GM10266 (cell line): ENCODE measurements at regions not wholly inside any gene's neighbourhood (a gene's known extent, or its start where the extent isn't known, plus 50 kb on each side); places are given as distances from the start of the nearest gene placed in this dataset.

Experiments
- DNase-seq: peaks from one replicate; pipeline ENCODE4 v3.0.0; 2012; ENCODE audit errors: extremely low spot score
- CTCF ChIP-seq: IDR thresholded peaks from 2 replicates; pipeline ENCODE4 v1.5.1; 2012; ENCODE audit warnings: mild to moderate bottlenecking, low read depth; ENCODE audit not compliant: control insufficient read depth, insufficient read depth; ENCODE audit errors: missing control alignments

GRCh38 chr7:415646-416525 is 103.8 kb downstream of the PDGFA start:
- no peak for DNase-seq
- TF ChIP-seq CTCF, result no peak

GRCh38 chr7:416761-417624 is 102.7 kb downstream of the PDGFA start:
- no peak for TF ChIP-seq CTCF
- no peak for DNase-seq

GRCh38 chr7:417625-417889 is 102.1 kb downstream of the PDGFA start:
- DNase-seq, result no peak
- no peak for TF ChIP-seq CTCF

- no peak for DNase-seq
- no peak for TF ChIP-seq CTCF
These were observed 101.6 kb downstream of the PDGFA start for GRCh38 chr7:417973-418601.

- no peak for TF ChIP-seq CTCF
- no peak for DNase-seq
These were observed 100.9 kb downstream of the PDGFA start for GRCh38 chr7:418636-419280.

GRCh38 chr7:420142-421093 is 99.2 kb downstream of the PDGFA start:
- TF ChIP-seq CTCF, result no peak
- no peak for DNase-seq
